Right lobe of liver (tissue), 4 donors: ENCODE measurements at regions not wholly inside any gene's neighbourhood (a gene's known extent, or its start where the extent isn't known, plus 50 kb on each side); places are given as distances from the start of the nearest gene placed in this dataset.

Experiments
- CTCF ChIP-seq, 4 donors: fragments of 200-600 bp in 3 of 4; fragments of 450-650 bp in 1 of 4; IDR thresholded peaks; one replicate each; pipeline versions ENCODE4 v1.5.1 to v1.8.0; 2016 to 2022; ENCODE audit warnings: antibody characterized with exemption in 4 of 4, mild to moderate bottlenecking in 2 of 4
- POLR2A ChIP-seq: fragments of 450-650 bp; IDR thresholded peaks from one replicate; pipeline ENCODE4 v1.6.1; 2017; ENCODE audit warnings: antibody characterized with exemption, mild to moderate bottlenecking
- donor health status: DM: no; HTN: no; CAD: no.
- donor health status: DM: no; HTN: no; CAD: no.
- donor health status: DM: no; HTN: yes; CAD: no.

- TF ChIP-seq CTCF (IDR thresholded peaks at IDR 0.05) (no peak), POLR2A (no peak)
Observed at GRCh38 chr21:28344985-28345384, 647.7 kb downstream of the LTN1 start.
